UCSD-AML1 (cell line): ENCODE measurements at regions not wholly inside any gene's neighbourhood (a gene's known extent, or its start where the extent isn't known, plus 50 kb on each side); places are given as distances from the start of the nearest gene placed in this dataset.
A peak's percentile ranks its signal among the peaks of the same experiment; 100 is the strongest.

Source experiments
- DNase-seq: peaks from one replicate; lab custom pipeline; 2025; ENCODE audit not compliant: unreplicated experiment; lab: John Stamatoyannopoulos, UW

GRCh38 chr4:32268863-32269262 lies 1548.7 kb downstream of the PCDH7 start:
- no peak for DNase-seq

DNA sequence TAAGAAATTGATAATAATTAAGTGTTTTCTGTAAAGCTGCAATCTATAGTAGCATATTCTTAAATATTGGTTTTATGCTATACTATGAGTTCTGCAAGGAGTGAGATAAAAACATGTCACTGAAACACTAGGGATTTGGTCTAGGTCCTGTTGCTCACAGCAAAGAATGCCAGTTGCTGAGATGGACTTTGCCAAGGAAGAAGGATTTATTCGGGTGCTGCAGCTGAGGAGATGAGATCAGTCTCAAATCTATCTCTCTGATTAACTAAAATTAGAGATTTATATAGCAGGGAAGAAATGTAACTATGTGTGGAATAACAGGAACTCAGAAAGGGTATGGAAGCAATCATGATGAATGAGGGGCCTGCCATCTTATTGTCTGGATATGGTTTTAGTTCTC lies 1569.9 kb downstream of the PCDH7 start:
- no peak for DNase-seq

DNA sequence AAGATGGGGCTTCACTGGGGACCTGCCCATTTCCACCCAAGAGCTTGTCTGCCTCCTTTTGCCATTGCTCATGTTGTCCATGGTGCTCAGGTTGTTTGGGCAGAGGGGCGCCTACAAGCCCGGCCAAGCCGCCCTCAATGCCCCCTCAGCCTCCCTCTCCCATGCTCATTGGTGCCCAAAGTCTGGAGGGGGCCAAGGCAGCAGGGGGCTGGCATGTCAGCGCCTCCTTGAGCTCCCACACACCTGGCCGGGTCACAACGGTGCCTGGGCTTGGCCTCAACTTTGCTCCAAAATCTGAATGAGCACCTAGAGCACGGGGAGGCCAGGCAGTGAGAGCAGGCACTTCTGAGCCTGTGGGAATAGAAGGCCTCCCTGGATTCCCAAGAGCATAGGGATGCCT lies 1598.8 kb downstream of the PCDH7 start:
- DNase-seq = no peak

DNA sequence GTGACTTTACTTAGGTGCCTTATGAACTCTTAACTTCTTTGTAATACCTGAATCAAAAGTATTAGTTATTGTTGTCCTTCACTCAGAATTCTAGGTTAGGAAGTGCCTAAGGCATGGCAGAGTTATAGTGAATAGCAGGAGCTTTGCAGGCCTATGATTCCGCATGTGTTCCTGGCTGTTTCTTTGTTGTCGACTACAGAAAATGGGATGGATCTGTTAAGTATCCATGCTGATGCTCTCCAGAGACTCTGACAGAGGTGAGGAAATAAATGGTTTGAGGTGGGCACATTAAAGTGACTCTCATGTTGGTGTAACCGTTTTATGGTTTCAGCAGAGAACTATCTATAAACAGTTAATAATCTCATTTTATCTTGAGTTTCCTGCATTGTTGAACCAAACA lies 1601.3 kb downstream of the PCDH7 start:
- DNase-seq = no peak

- no peak for DNase-seq
Observed at GRCh38 chr4:32334759-32335158, 1614.6 kb downstream of the PCDH7 start.

GRCh38 chr4:32337403-32337802 lies 1617.2 kb downstream of the PCDH7 start:
- DNase-seq = no peak

DNA sequence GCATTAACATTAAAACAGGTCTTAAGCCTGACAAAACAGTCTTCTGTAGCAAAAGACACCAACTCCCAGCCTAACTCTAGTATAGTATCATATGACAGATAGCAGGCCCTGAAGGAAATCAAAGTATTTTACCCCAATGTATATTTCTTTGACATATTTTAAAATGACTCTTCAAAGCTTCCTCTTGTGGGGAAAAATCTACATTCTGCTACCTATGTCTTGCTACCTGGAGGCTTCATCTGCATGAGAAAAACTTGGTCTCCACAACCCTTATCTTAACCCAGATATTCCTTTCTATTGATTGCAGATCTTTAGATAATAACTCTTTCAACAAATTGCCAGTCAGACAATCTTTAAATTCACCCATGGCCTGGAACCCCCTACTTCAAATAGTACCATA lies 1620.4 kb downstream of the PCDH7 start:
- no peak for DNase-seq

- DNase-seq = no peak
Observed at GRCh38 chr4:32341342-32341741, 1621.2 kb downstream of the PCDH7 start.

GRCh38 chr4:32342054-32342453 lies 1621.9 kb downstream of the PCDH7 start:
- DNase-seq = no peak

DNA sequence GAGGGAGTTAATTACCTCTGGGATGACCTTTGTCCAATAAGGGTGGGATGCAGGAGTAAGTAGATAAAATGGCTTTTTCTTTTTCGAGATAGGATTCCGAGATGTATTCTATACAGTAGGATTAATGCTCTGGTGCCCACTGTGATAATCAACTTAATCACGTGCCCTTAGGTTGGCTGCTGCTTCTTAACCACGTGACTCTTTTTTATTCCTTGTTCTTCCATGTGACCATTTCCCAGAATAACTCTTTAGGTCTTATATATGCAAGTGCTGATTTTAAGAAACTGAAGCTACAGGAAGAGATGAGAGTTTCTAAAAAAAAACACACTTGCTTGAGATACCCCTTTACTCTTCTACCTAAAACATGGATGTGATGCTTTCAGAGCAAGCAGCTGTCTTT lies 1628.9 kb downstream of the PCDH7 start:
- DNase-seq = no peak

DNA sequence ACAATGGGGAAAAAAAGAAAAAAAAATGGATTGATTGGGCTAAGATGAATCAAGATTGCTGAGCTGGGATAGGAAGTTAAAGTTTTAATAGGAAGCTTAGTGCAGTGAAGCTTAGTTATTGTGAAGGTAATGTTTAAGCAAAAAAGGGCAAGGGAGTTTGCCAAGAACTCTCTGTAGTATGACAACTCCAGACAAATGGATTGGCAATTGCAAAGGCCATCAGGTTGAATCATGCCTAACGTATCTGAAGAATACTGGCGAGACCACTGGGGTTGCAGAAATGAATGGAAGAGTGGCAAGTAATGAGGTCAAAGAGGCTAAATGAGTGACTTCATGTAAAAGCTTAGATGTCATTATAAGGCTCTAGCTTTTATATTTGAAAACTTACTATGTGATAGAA lies 1654.0 kb downstream of the PCDH7 start:
- no peak for DNase-seq

- DNase-seq = no peak
Observed at GRCh38 chr4:32393806-32394205, 1673.6 kb downstream of the PCDH7 start.

- DNase-seq = no peak
Observed at GRCh38 chr4:32394255-32394654, 1674.1 kb downstream of the PCDH7 start.

GRCh38 chr4:32396507-32397070 lies 1676.4 kb downstream of the PCDH7 start:
- DNase-seq = peak; percentile 2

- no peak for DNase-seq
Observed at GRCh38 chr4:32400870-32401269, 1680.7 kb downstream of the PCDH7 start.

DNA sequence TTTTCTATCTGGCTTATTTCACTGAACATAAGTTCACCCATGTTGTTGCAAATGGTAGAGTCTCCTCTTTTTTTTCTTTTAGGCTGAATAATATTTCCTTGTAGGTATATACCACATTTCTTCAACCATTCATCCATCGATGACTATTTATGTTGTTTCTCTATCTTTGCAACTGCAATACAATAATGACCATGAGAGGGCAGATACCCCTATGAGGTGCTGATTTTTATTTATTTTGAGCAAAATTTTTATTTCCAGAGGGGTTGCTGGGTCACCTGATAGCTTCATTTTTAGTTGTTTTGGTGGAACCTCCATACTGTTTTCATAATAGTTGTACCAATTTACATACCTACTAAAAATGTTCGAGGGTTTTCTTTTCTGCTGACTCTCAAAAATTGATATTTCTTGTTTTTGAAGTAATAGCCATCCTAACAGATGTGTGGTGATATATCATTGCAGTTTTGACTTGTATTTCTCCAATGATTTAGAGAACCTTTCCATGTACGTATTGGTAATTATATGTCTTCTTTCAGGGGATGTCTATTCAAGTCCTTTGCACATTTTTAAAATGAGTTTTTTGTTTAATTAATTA lies 1697.0 kb downstream of the PCDH7 start:
- no peak for DNase-seq

DNA sequence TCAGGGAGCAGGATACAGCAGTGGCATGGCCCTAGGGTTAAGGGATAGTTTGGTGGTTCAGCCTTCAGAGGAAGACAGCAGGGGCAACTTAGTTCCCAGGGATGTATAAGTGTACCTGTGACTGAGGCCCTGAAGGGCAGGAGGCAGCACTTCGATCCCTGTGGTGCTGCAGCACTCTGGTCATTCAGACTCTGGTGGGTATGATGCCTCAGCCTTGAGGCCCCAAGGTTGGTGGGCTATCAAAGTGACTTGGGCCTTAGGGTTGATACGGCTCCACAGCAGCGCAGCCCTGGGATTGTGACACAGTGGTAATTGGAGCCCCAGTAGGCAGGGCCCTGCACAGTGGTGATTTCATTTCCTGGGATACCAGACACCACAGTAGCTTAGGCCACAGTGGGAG lies 1703.1 kb downstream of the PCDH7 start:
- no peak for DNase-seq

GRCh38 chr4:32425243-32425642 lies 1705.1 kb downstream of the PCDH7 start:
- no peak for DNase-seq

DNA sequence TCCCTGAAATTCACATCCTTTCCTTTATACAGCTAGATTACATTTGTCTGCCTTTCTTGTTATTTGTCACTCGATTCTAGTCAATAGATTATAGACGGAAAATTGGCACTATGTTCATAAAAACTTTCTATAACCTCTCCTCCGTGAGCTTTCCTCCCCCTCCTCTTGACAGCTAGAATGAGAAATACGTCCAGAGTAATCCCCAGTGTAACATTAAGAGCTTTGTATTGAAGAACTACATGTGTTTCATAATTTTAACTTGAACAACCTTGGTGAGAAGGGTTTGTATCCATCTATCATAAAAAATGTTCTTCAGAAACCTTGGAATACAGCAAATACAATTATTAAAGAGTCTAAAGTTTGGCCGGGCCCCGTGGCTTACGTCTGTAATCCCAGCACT lies 1707.4 kb downstream of the PCDH7 start:
- DNase-seq = no peak

- DNase-seq = no peak
Observed at GRCh38 chr4:32429151-32429550, 1709.0 kb downstream of the PCDH7 start.

DNA sequence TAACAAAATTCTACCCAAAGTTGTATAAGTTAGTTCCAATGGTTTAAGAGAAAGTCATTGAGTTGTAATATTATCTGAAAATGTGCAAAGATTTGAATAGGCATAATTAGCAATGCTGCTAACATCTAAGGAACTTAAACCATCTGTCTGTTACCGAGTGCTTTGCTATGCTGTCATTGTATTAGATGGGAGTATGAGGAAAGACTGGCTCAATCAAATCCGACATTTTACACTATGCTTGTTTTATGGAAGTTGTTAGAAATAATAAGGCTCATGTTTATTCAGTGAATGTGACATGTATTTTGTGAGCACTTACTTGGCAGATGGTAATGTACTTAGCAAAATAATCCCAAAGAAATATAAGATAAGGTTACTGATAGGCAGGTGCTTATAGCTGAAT lies 1715.1 kb downstream of the PCDH7 start:
- no peak for DNase-seq

DNA sequence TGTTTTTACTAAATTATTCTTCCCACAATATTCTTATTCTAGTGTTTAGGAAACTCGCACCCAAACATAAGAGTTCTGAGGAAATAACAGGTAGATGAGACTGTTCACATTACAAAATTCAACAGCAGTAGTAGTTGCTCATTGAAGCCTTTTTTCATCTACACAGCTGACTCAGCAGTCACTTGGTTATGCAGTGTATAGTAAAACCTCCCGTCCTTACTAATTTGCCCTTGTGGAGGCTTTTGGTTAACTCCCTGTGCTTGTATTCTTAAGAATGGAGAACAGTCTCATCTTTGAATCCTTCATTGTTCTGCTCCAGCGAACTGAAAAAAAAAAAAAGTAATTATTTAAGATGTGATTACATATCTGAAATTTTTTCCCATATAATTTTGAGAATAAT lies 1716.6 kb downstream of the PCDH7 start:
- DNase-seq = no peak

DNA sequence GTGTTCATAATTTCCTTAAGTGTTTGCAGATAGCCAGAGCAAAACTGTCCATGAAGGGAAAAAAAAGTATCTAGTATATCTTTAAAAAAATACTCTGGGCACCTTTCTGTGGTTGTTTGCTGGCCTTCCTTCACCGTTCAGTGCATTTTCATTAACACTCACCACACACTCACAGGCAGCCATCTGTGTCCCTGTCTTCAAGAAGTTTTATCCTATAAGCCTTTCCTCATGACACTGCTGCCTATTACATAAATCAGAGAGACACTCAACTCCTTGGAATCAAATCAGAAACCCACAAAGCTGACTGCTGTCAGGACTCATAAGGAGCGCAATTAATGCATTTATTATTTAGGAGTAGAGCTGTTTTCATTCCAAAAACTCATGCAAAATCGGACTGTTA lies 1720.2 kb downstream of the PCDH7 start:
- no peak for DNase-seq
